Heart left ventricle (tissue), 13 donors: ENCODE measurements at regions not wholly inside any gene's neighbourhood (a gene's known extent, or its start where the extent isn't known, plus 50 kb on each side); places are given as distances from the start of the nearest gene placed in this dataset.

Experiments
- CTCF ChIP-seq, 12 donors: fragments of 200-600 bp; sonication (generic) in 4 of 12; IDR thresholded peaks; one replicate each; pipeline versions ENCODE4 v1.5.0 to v1.8.0; 2018 to 2022; ENCODE audit warnings: antibody characterized with exemption in 12 of 12, mild to moderate bottlenecking in 5 of 12
- POLR2A ChIP-seq, 2 donors: fragments of 450-650 bp; IDR thresholded peaks; one replicate each; pipeline ENCODE4 v1.6.1; 2017; ENCODE audit warnings: antibody characterized with exemption in 2 of 2, mild to moderate bottlenecking in 2 of 2, moderate library complexity in 2 of 2
- donor health status: ischemic (EF 13 %, LVEDD 7.1; RV severe dilation, severe dysfunction).
- donor health status: DM: no; HTN: yes; CAD: no.
- donor health status: DM: no; HTN: no; CAD: no.
- donor health status: ischemic (EF 25% LVEDD 6.9; RV normal size, moderate dysfunction).
- donor health status: ischemic (EF 25% LVEDD 5.7; RV mildly dilated, moderate dysfunction).
- donor health status: ischemic (EF 35%, LVEDD 5.7; RV mildly dilated, moderate dysfunction).
- donor health status: nonischemic (EF 11% LVEDD 7.7; RV severe dilation, severe dysfunction).
- donor health status: DM: yes; HTN: yes; CAD: no.
- donor health status: PGD.
- donor health status: ischemic (EF 29% LVEDD 5.4; RV normal size, mild dysfunction).
- donor health status: nonischemic (EF 23%, LVEDD 6.1; RV moderate dilation, normal function).

GRCh38 chr1:238964631-238965030 is 421.7 kb upstream of the CHRM3 start:
- no peak for TF ChIP-seq CTCF (IDR thresholded peaks at IDR 0.05)
- no peak for TF ChIP-seq POLR2A (IDR thresholded peaks at IDR 0.05)
